Testis (tissue), 2 donors: ENCODE measurements at regions not wholly inside any gene's neighbourhood (a gene's known extent, or its start where the extent isn't known, plus 50 kb on each side); places are given as distances from the start of the nearest gene placed in this dataset.

ENCODE experiments used
- POLR2A ChIP-seq: fragments of 450-650 bp; IDR thresholded peaks from one replicate; pipeline ENCODE4 v1.6.1; 2017; ENCODE audit warnings: antibody characterized with exemption, mild to moderate bottlenecking, moderate library complexity
- TF ChIP-seq, protein P1 (sequence below), 3 experiments: fragments of 450-650 bp in 2 of 3; fragments of 200-600 bp in 1 of 3; sonication (generic) in 1 of 3; IDR thresholded peaks; one replicate each; pipeline ENCODE4 v1.5.1; 2016 to 2019; ENCODE audit warnings: antibody characterized with exemption in 3 of 3, mild to moderate bottlenecking in 2 of 3, moderate library complexity in 1 of 3

DNA sequence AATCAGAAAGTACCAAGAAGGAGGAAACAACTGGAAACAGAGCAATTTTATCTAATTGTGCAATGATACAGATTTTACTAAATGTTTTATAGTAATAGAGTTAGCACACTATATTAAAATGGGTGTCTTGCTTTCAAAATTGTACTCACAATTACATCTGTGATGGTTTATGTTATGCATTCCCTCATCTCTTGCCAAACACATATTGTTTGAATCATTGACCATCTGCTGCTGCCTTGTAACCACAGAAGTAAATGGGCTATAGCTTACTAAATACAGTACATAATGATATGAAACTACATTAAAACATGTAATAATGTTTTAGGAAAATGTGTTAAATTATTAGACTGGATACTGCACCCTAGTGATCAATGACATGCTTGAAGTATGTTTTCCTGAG is 158.1 kb downstream of the SLC25A46 start:
- TF ChIP-seq, protein P1, sequence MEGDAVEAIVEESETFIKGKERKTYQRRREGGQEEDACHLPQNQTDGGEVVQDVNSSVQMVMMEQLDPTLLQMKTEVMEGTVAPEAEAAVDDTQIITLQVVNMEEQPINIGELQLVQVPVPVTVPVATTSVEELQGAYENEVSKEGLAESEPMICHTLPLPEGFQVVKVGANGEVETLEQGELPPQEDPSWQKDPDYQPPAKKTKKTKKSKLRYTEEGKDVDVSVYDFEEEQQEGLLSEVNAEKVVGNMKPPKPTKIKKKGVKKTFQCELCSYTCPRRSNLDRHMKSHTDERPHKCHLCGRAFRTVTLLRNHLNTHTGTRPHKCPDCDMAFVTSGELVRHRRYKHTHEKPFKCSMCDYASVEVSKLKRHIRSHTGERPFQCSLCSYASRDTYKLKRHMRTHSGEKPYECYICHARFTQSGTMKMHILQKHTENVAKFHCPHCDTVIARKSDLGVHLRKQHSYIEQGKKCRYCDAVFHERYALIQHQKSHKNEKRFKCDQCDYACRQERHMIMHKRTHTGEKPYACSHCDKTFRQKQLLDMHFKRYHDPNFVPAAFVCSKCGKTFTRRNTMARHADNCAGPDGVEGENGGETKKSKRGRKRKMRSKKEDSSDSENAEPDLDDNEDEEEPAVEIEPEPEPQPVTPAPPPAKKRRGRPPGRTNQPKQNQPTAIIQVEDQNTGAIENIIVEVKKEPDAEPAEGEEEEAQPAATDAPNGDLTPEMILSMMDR (IDR thresholded peaks at IDR 0.05) = no peak
- no peak for TF ChIP-seq POLR2A
